NCI-H69 (cell line): ENCODE measurements at regions not wholly inside any gene's neighbourhood (a gene's known extent, or its start where the extent isn't known, plus 50 kb on each side); places are given as distances from the start of the nearest gene placed in this dataset.
A peak's percentile ranks its signal among the peaks of the same experiment; 100 is the strongest.

ENCODE experiments used
- DNase-seq: peaks from one replicate; lab custom pipeline; 2025; lab: John Stamatoyannopoulos, UW

GRCh38 chr18:73638709-73639108, 508.9 kb downstream of the FBXO15 start:
- no peak for DNase-seq

DNA sequence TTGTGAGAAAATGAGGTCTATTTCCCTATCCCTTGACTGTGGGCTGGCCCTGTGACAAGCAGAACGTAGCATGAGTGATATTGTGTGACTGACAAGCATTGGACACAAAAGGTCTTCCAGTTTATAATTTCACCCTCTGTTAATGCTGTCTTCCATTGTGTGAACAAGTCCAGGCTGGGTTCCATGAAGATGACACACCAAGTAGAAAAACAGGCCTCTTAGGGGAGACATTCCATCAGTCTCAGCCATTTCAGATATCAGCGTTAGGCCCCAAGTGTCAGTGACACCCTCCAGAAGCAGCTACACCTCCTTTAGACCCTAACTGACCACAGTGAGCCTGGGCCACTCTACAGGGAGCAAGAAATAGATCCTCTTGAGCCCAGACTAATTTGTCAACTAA, 511.3 kb downstream of the FBXO15 start:
- no peak for DNase-seq

- no peak for DNase-seq
These were observed 520.8 kb downstream of the FBXO15 start for GRCh38 chr18:73626859-73627258.

DNA sequence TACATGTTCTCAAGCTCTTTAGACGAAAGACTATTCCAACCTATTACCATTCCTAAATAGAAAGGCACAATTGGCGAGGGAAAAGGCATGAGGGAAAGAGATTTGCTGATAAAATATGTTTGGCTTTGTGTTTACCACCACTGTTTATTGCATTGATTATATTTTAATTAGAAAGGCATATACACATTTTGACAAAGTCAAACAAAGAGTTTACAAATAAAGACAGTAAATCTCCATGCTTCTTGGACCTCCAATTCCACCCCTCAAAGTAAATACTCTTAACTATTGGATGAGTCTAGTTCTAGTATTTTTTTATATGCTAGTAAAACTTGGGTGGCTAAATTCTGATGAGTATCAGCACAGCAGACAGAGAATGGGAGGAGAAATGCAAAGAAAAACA, 521.4 kb downstream of the FBXO15 start:
- DNase-seq: no peak

- DNase-seq: no peak
These were observed 526.5 kb downstream of the FBXO15 start for GRCh38 chr18:73621091-73621490.

GRCh38 chr18:73617981-73618380, 529.7 kb downstream of the FBXO15 start:
- DNase-seq: no peak

GRCh38 chr18:73615506-73615905, 532.1 kb downstream of the FBXO15 start:
- no peak for DNase-seq

DNA sequence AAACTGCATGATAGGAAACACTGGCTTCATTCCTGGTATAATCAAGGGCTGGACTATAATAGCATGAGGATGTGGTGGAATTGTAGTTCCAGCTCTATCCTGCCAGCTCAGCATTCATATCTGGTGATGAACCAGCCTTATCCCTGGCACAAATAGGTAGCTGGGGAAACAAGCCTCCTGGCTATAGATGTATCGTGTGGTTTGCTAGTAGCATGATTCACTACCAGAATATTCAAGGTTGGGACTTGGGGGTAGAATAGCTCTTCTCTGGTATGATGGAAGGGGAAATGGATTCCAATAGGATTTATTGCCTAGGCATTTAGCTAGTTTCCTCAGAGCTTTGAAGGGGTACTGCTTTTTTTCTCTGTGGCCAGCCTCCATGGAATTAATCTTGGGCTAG, 532.8 kb downstream of the FBXO15 start:
- no peak for DNase-seq

DNA sequence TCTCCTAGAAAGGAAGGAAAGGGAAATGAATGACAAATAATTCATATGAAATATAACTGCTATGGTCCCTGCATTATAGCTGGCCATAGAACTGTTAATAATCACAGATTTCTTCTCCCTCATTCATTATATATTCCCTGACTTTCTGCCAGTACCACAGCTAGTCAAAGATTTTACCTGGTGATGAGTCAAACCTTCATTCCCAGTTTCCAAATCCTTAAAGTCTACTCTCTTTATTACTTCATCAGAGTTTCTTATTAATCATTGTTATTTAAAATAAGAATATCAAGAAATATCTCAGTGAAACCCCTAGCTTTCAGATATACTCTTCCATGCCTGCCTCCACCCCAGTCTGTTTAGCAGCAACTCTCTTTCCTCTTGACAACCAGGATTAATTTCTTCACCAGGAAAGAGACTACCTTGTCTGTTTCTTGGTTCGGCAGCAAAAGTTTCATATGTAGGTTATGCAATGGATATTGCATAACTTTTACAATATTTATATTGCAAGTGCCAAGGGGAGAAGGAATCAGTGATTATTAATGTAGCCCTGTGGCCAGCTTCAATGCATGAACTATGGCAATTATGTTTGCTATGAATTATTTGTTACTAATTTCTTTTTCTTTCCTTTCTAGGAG, 533.8 kb downstream of the FBXO15 start:
- no peak for DNase-seq

DNA sequence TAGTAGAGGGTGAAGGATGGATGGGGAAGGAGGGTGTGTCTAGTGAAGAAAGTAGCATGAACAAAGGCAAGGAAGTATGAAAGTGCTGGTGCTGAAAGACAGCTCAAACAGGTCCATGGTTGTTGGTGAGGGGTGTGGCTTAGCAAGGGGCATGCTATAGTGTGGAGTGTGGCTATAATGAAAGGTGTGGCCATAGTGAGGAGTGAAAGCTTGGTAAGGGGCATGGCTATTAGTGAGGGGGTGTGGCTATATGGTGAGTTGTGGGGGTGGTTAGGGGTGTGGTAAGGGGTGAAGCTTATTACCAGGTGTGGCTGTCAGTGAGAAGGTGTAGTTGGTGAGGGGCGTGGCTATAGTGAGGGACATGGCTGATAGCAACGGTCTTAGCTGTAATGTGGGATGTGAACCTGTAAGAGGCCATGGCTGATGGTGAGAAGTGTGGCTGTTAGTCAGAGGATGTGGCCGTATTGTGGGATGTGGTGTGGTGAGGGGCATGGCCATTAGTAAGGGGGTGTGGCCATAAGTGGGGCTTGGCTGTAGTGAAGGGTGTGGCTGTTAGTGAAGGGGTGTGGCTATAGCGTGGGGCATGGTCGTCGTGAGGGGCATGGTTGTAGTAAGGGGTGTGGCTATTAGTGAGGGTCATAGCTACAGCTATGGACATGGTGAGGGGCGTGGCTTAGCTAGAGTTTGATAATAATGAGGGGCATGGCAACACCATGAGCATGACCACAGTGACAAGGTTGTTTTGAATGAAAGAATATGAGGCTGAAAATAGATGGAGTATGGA, 549.6 kb downstream of the FBXO15 start:
- DNase-seq: no peak

DNA sequence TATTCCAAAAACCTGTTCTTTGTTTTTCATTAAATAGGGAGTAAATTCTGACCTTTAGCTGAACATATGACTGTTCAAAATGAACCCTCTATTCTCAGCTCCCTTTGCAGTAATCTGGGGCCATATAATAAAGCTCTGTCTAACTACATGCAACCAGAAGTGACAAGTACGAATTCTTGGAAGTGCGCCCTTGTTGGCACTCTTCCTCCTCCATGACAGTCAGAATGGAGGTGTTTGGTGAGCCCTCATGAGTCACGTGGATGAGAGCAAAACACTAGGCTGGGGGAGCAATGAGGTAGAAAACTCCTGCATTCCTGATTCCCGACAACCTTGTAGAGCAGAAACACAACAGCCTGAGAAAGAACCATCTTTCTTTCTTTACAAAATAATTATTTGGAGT, 552.9 kb downstream of the FBXO15 start:
- DNase-seq: no peak

DNA sequence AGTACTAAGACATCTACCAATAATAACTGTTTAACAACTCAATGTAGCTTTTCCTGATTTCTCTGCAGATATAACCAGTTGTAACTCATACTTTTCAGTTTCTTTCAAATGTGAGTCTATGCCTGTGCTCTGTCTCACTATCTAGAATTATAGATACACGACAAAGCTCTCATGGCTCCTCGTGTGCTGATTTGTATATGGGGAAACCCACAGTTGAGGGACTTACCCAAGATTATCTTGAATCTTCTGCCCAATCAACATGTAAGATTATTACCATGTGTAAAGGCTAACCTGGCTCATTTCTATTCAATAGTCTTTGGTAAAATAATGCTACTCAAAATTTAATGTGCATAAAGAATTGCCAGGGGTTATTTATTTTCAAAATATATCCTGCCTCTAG, 554.4 kb downstream of the FBXO15 start:
- no peak for DNase-seq

DNA sequence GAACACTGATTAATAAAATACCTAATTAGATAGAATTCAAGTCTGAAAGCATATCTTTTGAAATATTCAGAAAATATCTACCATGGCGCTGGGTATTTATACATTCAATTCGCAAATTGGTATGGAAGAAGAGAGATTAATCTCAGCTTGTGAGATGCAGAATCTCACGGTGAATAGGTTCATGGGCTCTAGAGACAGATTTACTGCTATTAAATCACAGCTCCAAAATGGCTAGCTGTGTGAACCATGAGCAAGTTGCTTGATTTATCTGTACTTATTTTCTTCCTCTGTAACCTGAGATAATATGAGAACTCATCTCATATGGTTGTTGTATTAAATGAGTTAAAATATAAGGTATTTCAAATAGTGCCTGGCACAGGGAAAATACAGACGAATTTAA, 556.7 kb downstream of the FBXO15 start:
- DNase-seq: no peak

DNA sequence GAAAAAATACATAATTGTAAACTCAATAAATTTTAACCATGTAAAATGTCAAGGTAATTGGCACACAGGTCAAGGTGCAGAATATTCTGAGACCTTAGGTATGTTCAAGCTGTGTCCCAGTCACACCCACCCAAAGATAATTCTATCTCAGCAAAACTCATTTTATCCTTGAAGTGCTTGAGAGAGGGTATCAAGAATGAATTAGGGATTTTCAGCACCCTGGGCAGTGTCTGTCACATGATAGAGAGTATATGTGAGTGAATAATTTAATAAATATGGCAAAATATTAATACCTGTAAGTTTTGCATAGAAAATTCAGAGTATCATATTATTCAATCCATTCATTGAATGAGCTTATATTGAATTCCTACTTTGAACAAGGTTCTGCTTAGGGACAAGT, 567.9 kb downstream of the FBXO15 start:
- no peak for DNase-seq

DNA sequence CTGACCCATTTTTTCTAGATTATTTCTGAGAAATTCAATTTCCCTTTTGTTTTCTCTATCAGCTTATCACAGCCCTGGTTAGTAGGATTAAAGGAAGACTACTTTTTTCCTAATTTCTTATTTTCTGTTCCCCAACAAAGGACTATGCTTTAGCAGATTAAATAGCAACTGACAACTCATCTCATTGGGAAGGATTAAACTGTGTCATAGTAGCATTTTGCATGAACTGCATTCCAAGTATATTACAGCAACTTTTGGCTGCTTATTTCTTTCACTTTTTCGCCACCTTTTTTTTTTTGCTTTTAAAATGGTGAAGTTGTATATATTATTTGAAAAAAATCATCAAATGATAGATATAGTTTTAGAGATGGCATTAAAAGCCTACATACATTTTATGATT, 570.3 kb downstream of the FBXO15 start:
- no peak for DNase-seq

- peak; percentile 29 for DNase-seq
These were observed 583.6 kb downstream of the FBXO15 start for GRCh38 chr18:73563901-73564472.

DNA sequence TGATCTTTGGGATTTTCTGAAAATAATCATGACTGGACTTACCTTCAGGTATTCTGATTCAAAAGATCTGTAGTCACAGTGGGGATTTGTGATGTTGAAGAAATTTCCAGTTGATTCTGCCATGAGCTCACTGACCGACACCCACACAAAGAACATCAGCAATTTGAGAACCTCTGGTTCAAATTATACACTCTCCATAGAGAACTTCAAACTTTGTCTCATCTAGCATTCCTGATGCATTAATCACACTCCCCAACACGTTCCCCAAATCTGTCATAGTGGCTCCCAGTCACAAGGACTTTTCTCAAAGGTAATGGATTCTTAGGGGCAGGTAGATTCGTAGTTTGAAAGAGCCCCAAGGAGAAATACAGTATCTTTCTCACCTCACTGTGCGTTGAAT, 584.3 kb downstream of the FBXO15 start:
- DNase-seq: no peak

DNA sequence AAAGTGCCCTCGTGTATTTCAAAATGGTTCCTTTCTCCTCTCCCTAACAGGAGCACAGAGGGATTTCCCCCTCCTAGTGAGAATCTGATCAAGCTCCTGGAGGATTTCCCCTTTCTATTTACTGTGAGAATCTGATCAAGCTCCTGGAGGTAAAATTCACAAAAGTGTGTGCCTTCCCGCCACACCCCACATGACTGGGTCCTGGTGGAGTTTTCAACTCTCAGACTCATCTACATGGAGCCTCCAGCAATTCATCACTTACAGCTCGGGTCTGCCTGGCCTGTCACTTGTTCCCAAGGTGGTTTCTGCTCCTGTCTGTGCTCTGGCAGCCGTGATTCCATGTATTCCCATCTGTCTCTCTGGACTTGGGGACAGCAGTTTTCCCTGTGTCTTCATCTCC, 590.7 kb downstream of the FBXO15 start:
- DNase-seq: no peak

DNA sequence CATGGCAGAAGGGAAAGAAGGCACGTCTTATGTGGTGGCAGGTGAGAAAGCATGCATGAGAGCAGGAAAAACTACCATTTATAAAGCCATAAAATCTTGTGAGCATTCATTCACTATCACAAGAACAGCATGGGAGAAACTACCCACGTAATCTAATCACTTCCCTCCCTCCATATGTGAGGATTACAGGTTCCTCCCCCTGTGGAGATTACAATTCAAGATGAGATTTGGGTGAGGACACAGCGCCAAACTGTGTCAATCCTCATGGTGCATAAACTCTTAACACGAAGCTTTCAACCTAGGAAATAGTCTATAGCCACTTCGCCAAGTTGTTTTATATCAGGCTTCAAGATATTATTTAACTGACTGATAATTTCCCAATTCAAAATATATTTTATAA, 595.5 kb downstream of the FBXO15 start:
- peak; percentile 31 for DNase-seq

- peak; percentile 59 for DNase-seq
These were observed 596.4 kb downstream of the FBXO15 start for GRCh38 chr18:73551211-73551610.

- DNase-seq: peak; percentile 62
These were observed 598.4 kb downstream of the FBXO15 start for GRCh38 chr18:73549236-73549635.

GRCh38 chr18:73545472-73545871, 602.2 kb downstream of the FBXO15 start:
- no peak for DNase-seq

DNA sequence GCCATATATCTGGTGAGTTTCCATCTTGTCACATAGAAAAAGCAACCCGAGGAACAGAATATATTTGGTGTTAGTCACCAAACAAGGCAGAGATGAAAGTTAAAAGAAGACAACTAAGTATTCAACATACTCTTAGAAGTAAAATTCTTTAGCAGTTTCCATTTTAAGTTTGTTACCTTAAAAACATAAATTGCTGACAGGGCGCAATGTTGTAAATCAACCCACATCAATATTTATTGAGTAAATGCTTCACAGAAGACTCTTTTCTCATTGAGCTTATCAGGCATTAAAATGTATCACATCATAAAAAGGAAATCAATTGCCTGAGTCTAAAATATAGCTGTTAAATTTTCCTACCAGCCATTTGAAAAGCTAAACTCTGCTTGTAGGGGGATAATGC, 603.0 kb downstream of the FBXO15 start:
- DNase-seq: no peak

- DNase-seq: no peak
These were observed 603.6 kb downstream of the FBXO15 start for GRCh38 chr18:73544032-73544431.
